ENCODE measurements at regions not wholly inside any gene's neighbourhood (a gene's known extent, or its start where the extent isn't known, plus 50 kb on each side); places are given as distances from the start of the nearest gene placed in this dataset.

- TF ChIP-seq EZH2phosphoT487 (IDR thresholded peaks at IDR 0.05; ENCODE audit: borderline replicate concordance) = no peak
- TF ChIP-seq POLR2AphosphoS5 (IDR thresholded peaks at IDR 0.05; ENCODE audit: low read depth, low read length) = no peak
- no peak for TF ChIP-seq POLR2A (IDR thresholded peaks at IDR 0.05; ENCODE audit: borderline replicate concordance, extremely low read depth, insufficient read depth, insufficient read length)
- no peak for TF ChIP-seq EZH2 (IDR thresholded peaks at IDR 0.05)
- no peak for TF ChIP-seq CTCF (IDR thresholded peaks at IDR 0.05 in 2 of 3, conservative IDR thresholded peaks at IDR 0.05 in 1 of 3; ENCODE audit: borderline replicate concordance in 1 of 3, insufficient read depth in 1 of 3, low read depth in 2 of 3, low read length in 2 of 3)
- no peak for TF ChIP-seq RAD21 (IDR thresholded peaks at IDR 0.05; ENCODE audit: low read depth)
Observed at GRCh38 chr9:3660936-3661335, 135.1 kb upstream of the RFX3 start.
